ENCODE measurements at regions not wholly inside any gene's neighbourhood (a gene's known extent, or its start where the extent isn't known, plus 50 kb on each side); places are given as distances from the start of the nearest gene placed in this dataset.

DNA sequence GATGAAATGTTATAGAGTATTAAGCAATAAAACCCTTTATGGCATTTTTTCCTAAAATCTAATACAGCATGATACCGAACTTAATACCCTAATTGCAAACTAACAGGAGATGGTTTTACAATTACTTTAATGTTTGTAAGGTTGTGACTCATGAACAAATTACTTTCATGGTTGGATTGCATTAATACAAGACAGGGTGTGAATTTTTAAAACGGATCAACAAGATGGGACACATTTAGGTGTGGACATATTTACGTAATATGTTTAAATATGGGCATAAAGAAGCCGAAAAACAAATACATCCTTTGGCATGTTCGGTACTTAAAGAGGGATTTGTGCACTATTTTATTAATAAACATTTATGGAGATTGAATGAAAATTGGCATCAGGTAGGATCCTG lies 168.3 kb upstream of the SPRY2 start:
- H3K27ac ChIP-seq = no peak overlapping the region
- no peaks in the 10 kb centered on the region for H3K36me3 ChIP-seq (ENCODE audit: insufficient read depth, low read length)
- no peak for DNase-seq (ENCODE audit: low read depth, low spot score)
- TF ChIP-seq POLR2AphosphoS5 (IDR thresholded peaks at IDR 0.05; ENCODE audit: borderline replicate concordance, low read depth, low read length) (no peak), EZH2 (IDR thresholded peaks at IDR 0.05) (no peak), FOXP2 (optimal IDR thresholded peaks at IDR 0.05; ENCODE audit: control extremely low read depth, extremely low read length, insufficient read depth) (no peak)
- H3K9ac ChIP-seq (ENCODE audit: insufficient read length) = no peak overlapping the region
- H3K4me3 ChIP-seq = no peak overlapping the region
- H3K9me3 ChIP-seq (ENCODE audit: low read depth, low read length) = no peaks in the 10 kb centered on the region

DNA sequence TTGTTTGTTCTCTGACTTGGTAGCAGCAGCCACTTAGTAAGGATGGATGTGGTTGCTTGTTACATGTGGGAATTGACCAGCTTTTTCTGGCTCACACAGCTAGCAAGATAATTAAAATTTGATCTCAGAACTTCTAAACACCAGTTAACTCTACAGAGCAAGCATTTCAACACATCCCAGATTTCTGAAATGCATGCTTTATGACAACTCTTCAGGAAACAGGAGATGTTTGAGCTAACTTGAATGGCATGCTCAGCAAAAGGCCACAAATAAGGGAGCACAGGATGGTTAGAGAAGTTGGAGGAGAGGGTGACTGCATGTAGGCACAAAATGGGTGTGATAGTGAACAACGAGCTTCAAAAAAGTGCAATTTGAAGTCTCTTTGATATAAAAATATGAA lies 167.1 kb upstream of the SPRY2 start:
- H3K4me3 ChIP-seq = no peak overlapping the region
- H3K9ac ChIP-seq (ENCODE audit: insufficient read length) = no peak overlapping the region
- no peak for TF ChIP-seq EZH2 (IDR thresholded peaks at IDR 0.05)
- no peak overlapping the region for H3K27ac ChIP-seq
- no peak for DNase-seq (ENCODE audit: low read depth, low spot score)
- no peaks in the 10 kb centered on the region for H3K9me3 ChIP-seq (ENCODE audit: low read depth, low read length)
- H3K36me3 ChIP-seq (ENCODE audit: insufficient read depth, low read length) = no peaks in the 10 kb centered on the region

DNA sequence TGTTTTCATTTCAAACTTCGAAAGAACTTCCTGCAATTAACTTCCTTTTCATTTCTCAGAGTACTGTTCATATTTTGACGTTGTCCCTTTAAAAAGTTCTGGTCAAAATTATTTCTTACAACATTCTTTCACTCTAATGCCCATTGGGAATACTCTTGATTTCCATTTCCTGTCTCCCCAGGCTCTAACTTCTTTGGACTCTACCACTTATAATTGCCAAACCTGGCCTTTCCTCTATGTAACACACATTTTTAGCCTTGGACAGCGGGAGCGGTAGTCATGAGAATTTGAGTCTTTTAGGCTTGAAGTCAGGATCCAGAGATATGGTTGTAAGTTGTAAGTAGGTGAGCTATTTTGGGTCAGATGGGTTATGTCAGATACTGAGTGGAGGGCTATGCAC lies 163.5 kb upstream of the SPRY2 start:
- Histone ChIP-seq H3K9ac (ENCODE audit: insufficient read length) (no peak overlapping the region), H3K9me3 (ENCODE audit: low read depth, low read length) (no peaks in the 10 kb centered on the region), H3K4me3 (no peak overlapping the region), H3K27ac (no peak overlapping the region), H3K36me3 (ENCODE audit: insufficient read depth, low read length) (no peaks in the 10 kb centered on the region)
- no peak for DNase-seq (ENCODE audit: low read depth, low spot score)
- no peak for TF ChIP-seq EZH2 (IDR thresholded peaks at IDR 0.05)
- TF ChIP-seq FOXP2 (optimal IDR thresholded peaks at IDR 0.05; ENCODE audit: control extremely low read depth, extremely low read length, insufficient read depth) = no peak
- TF ChIP-seq POLR2AphosphoS5 (IDR thresholded peaks at IDR 0.05; ENCODE audit: borderline replicate concordance, low read depth, low read length) = no peak

GRCh38 chr13:80502359-80502758 lies 161.4 kb upstream of the SPRY2 start:
- TF ChIP-seq EZH2 (IDR thresholded peaks at IDR 0.05) (no peak), FOXP2 (optimal IDR thresholded peaks at IDR 0.05; ENCODE audit: control extremely low read depth, extremely low read length, insufficient read depth) (no peak), POLR2AphosphoS5 (IDR thresholded peaks at IDR 0.05; ENCODE audit: borderline replicate concordance, low read depth, low read length) (no peak)
- H3K4me3 ChIP-seq = no peak overlapping the region
- H3K36me3 ChIP-seq (ENCODE audit: insufficient read depth, low read length) = no peaks in the 10 kb centered on the region
- H3K9me3 ChIP-seq (ENCODE audit: low read depth, low read length) = no peaks in the 10 kb centered on the region
- H3K9ac ChIP-seq (ENCODE audit: insufficient read length) = no peak overlapping the region
- no peak overlapping the region for H3K27ac ChIP-seq
- DNase-seq (ENCODE audit: low read depth, low spot score) = no peak

DNA sequence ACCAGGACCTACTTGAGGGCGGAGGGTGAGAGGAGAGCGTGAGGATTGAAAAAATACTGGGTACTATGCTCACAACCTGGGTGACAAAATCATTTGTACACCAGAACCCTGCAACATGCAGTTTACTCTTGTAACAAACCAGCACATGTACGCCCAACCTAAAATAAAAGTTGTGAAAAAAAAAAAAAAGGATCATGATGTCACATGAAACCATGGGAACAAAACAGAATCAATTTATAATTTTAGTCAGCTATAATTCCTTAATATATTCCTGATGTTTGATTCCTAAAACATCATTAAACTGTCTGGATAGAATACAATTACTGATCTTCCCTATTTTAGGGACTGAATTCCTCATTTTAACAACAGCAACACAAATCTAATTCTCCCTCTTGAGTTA lies 160.6 kb upstream of the SPRY2 start:
- TF ChIP-seq FOXP2 (optimal IDR thresholded peaks at IDR 0.05; ENCODE audit: control extremely low read depth, extremely low read length, insufficient read depth) (no peak), POLR2AphosphoS5 (IDR thresholded peaks at IDR 0.05; ENCODE audit: borderline replicate concordance, low read depth, low read length) (no peak), EZH2 (IDR thresholded peaks at IDR 0.05) (no peak)

DNA sequence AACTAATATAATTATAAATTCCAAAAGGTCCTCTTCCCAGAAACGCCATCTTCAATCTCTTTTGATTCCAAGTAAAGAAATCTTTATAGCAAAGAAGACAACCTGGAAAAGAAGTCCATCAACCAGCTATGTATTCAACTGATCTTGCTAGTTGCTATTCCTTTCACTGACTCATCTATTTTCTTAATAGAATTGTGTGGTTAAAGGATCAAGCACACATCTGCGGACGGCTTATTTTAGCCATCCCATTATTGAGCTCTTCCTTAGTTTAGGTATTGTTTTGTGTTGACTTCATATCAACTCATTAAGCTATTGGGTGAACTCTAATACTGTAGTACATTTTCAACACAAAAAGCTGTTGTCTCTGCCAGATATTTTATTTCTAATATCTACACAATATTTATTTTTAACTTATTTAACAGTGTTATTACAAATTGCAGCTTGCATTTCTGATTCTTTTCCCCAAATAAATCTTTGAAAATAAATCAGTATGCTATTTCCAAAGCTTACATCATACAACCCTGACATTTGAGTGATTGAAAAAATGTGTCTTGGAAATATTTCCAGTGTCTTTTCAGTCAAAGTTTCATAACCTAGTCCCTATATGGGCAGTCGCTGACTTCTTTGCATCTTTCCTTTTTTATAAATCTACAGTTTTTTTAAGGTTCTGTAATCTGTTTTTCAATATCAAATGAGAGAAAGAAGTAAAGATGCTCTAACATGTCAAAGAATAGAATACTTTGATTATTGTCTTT lies 158.8 kb upstream of the SPRY2 start:
- H3K4me3 ChIP-seq = no peak overlapping the region
- no peak overlapping the region for H3K9ac ChIP-seq (ENCODE audit: insufficient read length)
- no peaks in the 10 kb centered on the region for H3K36me3 ChIP-seq (ENCODE audit: insufficient read depth, low read length)
- H3K9me3 ChIP-seq (ENCODE audit: low read depth, low read length) = no peaks in the 10 kb centered on the region
- TF ChIP-seq POLR2AphosphoS5 (IDR thresholded peaks at IDR 0.05; ENCODE audit: borderline replicate concordance, low read depth, low read length) = no peak
- TF ChIP-seq EZH2 (IDR thresholded peaks at IDR 0.05) = no peak
- TF ChIP-seq FOXP2 (optimal IDR thresholded peaks at IDR 0.05; ENCODE audit: control extremely low read depth, extremely low read length, insufficient read depth) = no peak
- DNase-seq (ENCODE audit: low read depth, low spot score) = no peak
- H3K27ac ChIP-seq = no peak overlapping the region

More for the DNA sequence above, 160.6 kb upstream of the SPRY2 start:
- Histone ChIP-seq H3K4me3 (no peak overlapping the region), H3K9ac (ENCODE audit: insufficient read length) (no peak overlapping the region), H3K9me3 (ENCODE audit: low read depth, low read length) (no peaks in the 10 kb centered on the region), H3K36me3 (ENCODE audit: insufficient read depth, low read length) (no peaks in the 10 kb centered on the region), H3K27ac (no peak overlapping the region)
- DNase-seq (ENCODE audit: low read depth, low spot score) = no peak

- no peak for TF ChIP-seq EZH2 (IDR thresholded peaks at IDR 0.05)
- no peak for TF ChIP-seq FOXP2 (optimal IDR thresholded peaks at IDR 0.05; ENCODE audit: control extremely low read depth, extremely low read length, insufficient read depth)
- no peak for TF ChIP-seq POLR2AphosphoS5 (IDR thresholded peaks at IDR 0.05; ENCODE audit: borderline replicate concordance, low read depth, low read length)
- Histone ChIP-seq H3K4me3 (no peak overlapping the region), H3K27ac (no peak overlapping the region), H3K9me3 (ENCODE audit: low read depth, low read length) (no peaks in the 10 kb centered on the region), H3K36me3 (ENCODE audit: insufficient read depth, low read length) (no peaks in the 10 kb centered on the region), H3K9ac (ENCODE audit: insufficient read length) (no peak overlapping the region)
- no peak for DNase-seq (ENCODE audit: low read depth, low spot score)
Measured at GRCh38 chr13:80498433-80498832, 157.5 kb upstream of the SPRY2 start.

- H3K27ac ChIP-seq = no peak overlapping the region
- H3K9me3 ChIP-seq (ENCODE audit: low read depth, low read length) = no peaks in the 10 kb centered on the region
- H3K9ac ChIP-seq (ENCODE audit: insufficient read length) = no peak overlapping the region
- no peaks in the 10 kb centered on the region for H3K36me3 ChIP-seq (ENCODE audit: insufficient read depth, low read length)
- H3K4me3 ChIP-seq = no peak overlapping the region
- no peak for DNase-seq (ENCODE audit: low read depth, low spot score)
- no peak for TF ChIP-seq POLR2AphosphoS5 (IDR thresholded peaks at IDR 0.05; ENCODE audit: borderline replicate concordance, low read depth, low read length)
- no peak for TF ChIP-seq FOXP2 (optimal IDR thresholded peaks at IDR 0.05; ENCODE audit: control extremely low read depth, extremely low read length, insufficient read depth)
- TF ChIP-seq EZH2 (IDR thresholded peaks at IDR 0.05) = no peak
Measured at GRCh38 chr13:80497978-80498377, 157.1 kb upstream of the SPRY2 start.

GRCh38 chr13:80497439-80497838 lies 156.5 kb upstream of the SPRY2 start:
- Histone ChIP-seq H3K36me3 (ENCODE audit: insufficient read depth, low read length) (no peaks in the 10 kb centered on the region), H3K27ac (no peak overlapping the region)
- no peak for TF ChIP-seq POLR2AphosphoS5 (IDR thresholded peaks at IDR 0.05; ENCODE audit: borderline replicate concordance, low read depth, low read length)
- no peak for TF ChIP-seq EZH2 (IDR thresholded peaks at IDR 0.05)
- TF ChIP-seq FOXP2 (optimal IDR thresholded peaks at IDR 0.05; ENCODE audit: control extremely low read depth, extremely low read length, insufficient read depth) = no peak

More at GRCh38 chr13:80497439-80497838, 156.5 kb upstream of the SPRY2 start:
- Histone ChIP-seq H3K4me3 (no peak overlapping the region), H3K9ac (ENCODE audit: insufficient read length) (no peak overlapping the region), H3K9me3 (ENCODE audit: low read depth, low read length) (no peaks in the 10 kb centered on the region)
- DNase-seq (ENCODE audit: low read depth, low spot score) = no peak

Data from SK-N-MC (cell line).